CD4-positive, alpha-beta T cell treated with Interleukin-4 for 1 hour (primary cell): ENCODE measurements at regions not wholly inside any gene's neighbourhood (a gene's known extent, or its start where the extent isn't known, plus 50 kb on each side); places are given as distances from the start of the nearest gene placed in this dataset.
"Not testable (repeated sequence)": the region's sequence is repeated elsewhere in the genome, so short reads cannot be mapped to it uniquely, and the experiment has no call there.

Source experiments
- DNase-seq, 2 donors: peaks; one replicate each; pipeline ENCODE4 v3.0.0-alpha.2; 2020 to 2022

DNA sequence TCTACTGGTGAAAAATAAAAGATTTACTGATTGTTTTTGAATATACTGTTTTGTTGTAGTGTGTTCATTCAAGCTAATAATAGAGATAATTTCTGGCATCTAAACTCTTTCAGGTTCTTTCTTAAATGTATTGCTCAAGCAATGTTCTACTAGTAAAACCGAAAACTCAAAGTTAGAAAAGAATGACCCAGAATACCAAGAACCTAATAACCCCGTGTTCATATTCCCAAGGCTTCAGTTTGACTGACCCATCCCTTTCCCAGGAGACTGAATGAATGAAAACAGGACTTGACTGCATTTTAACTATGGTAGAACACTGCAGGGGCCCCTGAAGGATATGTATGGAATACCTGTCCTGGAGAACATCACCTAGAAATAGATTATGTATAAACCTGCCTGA, 375.3 kb downstream of the MAFB start:
- no peak for DNase-seq

DNA sequence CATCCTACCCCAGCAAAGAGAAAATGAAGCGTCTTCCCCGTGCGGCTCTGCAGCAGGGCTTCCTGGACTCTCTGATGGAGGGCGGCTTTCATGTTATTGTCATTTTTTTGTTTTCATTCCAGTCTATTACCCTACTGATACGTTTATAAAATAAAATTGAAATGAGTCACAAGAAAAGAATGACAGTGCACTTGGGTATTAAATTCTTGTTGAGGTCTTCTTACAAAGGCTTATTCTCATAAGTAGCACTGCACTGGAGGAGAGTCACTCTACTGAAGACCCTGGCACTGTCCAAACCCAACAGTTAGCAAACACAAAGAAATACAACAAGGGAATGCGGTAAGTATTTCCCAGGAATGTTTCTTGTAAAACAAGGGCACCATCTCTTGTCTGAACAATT, 379.3 kb downstream of the MAFB start:
- no peak for DNase-seq

DNA sequence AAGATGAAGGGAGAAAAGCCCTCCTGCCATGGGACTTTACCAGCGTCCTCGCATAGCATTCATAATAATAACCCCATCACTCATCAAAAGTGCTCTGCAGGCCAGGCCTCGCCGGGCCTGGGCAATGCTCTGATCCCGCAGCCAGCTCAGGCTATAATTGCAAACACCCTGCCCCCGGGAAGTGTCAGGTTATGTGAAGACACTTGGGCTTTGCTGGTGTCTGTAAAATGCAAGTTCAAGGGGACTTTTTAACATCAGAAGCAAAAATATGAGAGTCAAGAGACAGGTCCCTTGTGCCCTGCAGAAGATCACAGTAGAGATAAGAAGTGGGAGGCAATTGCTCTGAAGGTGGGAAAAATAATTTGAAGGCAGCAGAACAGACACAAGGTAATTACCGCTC, 381.0 kb downstream of the MAFB start:
- no peak for DNase-seq

DNA sequence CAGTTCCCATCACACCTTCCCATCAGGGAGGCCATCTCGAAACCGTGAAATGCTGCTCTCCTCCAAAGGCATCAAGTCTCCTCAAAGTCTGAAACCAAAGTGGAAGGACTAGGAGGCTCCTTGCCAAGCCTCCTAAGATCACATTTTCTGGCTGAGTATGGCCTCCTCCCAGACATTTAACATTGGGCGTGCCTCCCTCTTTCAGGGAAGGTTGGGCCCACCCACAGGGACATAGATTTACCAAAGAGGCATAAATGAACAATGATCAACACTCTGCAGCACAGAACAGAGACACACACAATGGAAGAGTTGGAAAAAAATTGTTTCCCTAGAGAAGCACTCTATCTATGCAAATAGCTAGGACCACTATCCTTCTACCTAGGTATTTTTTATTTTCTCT, 381.8 kb downstream of the MAFB start:
- DNase-seq = no peak

DNA sequence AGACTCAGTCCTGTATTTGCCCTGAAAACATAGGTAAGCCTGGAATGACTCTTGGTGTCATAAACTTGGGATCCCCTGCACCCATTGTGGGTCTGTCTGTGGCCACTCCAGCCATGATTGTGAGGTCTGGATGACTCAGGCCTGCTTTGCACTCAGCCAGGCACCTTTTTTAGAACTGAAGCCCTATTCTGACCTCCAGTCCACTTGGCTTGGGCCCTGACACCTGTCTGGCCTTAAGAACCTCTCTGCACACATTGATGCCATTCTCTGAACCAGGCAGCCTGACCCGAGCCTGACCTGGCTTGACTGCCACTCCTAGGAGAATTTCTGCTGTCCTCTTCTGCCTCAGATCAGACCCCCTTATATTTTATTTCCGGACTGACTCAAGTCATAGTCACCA, 383.7 kb downstream of the MAFB start:
- no peak for DNase-seq

DNA sequence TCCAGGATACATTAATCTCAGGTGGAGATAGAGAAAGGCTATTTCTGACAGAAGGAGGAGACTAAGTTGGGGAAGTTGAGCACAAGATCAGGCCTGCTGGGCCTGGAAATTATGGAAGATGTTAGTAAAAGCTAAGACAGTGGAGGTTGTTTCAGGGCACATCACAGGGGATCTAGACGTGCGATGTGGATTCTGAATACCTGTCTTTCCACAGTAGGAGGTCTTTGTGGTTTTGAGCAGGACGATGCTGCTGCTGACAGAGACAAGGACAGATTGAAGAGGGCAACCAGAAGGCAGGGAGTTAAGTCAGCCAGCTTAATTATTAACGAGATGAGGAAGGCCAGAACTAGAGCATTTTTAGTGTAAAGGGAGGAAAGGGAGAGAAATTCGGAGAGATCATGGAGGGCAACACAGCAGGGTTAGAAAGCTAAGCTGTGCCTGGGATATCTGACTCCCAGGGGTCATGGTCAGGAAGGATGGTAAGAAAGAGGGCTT, 384.9 kb downstream of the MAFB start:
- DNase-seq = no peak

DNA sequence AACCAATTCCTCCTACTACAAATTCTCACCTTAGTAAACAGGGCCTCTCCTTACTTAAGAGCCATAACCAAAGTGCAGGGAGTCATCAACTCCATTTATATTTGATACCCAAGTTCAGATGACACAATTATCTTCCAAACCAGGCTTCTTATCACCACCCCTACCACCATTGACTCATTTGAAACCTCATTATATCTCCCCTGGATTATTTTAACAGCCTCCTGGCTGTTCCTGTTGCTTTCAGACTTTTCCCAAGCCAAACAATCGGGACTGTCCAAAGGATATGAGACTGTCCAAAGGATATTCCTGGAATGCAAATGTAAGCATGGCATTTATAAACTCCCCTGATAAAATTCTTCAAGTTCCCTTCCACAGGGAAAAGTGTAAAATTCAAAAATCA, 394.3 kb downstream of the MAFB start:
- DNase-seq = no peak

DNA sequence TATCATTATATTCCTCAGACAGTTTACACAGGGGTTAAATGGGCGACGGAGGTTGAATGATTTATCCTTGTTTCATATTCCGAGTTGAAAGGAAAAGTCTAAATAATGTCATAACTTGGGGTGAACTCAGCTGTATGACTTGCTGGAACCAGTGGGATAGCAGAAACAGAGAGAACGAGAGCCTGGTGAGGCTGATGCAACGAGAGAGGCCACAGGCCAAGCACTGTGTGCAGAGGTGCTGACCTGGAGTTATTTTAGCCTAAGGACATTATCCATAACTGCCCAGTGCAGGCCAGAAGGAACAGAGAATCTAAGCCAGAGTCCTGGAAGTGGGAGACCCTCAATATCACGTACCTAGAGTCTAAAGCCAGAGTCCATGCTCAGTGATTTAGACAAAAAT, 394.9 kb downstream of the MAFB start:
- DNase-seq = no peak

DNA sequence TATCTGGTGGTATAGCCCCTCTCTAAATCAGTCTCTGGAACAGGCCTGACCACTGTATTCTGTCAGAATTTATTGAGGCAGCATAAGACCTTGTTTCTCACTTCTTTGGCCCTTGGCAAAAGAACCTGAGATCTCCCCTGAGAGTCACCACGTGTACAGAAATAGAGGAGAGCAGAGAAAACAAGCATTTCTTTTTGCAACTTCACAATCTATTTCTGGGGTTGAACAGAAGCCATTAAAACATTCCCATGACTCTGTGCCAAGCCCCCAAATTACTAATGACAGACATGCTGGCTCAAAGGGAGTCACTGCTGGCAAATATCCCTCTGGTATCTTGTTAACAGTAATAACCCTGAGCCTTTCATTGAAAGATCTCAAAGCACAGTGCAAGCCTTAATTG, 395.3 kb downstream of the MAFB start:
- DNase-seq = no peak

DNA sequence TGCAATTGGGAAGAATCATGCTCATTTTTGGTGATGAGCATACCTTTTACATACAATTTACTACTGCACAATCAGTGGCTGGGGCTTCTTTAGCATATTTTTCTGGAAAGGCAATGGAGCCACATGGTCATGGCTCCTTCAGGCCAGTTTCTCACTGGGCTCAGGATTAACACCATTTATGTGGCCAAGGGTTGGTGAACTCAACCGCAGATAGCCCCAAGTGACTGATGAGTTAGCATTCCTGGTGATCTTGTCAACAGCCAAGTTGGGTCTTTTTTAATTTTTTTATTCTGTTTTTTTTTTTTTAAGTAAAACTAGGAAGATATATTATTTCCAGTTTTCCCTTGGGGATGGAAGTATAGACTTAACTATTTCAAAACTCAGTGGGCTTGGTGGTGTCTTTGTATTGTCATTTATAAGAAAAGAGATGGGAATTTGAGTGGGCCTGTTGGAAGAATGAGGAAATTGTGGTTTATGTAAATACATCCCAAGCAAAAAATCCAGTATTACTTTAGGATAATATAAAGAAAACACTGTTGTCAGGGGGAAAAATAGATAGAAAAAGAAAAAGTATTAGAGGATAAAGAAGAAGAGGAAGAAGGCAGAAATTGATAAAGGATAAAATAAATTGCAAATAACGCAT, 397.4 kb downstream of the MAFB start:
- no peak for DNase-seq

DNA sequence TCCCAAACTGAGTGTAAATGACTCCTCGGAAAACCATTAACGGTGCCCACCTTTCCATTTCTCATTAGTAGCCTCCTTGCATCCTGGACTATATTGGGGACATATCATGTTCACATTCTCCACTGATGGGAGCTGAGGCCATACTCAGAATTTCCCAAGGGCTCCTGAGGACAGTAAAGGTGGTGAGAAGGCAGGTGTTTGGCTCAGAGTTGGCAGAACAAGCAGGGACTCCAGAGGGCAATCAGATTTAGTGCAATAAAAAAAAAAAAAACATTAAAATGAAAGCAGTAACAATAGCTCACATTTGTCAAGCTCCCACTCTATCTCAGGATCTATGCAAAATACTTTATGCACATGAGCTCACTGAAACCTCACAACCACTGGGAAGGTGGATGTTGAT, 401.4 kb downstream of the MAFB start:
- no peak for DNase-seq

DNA sequence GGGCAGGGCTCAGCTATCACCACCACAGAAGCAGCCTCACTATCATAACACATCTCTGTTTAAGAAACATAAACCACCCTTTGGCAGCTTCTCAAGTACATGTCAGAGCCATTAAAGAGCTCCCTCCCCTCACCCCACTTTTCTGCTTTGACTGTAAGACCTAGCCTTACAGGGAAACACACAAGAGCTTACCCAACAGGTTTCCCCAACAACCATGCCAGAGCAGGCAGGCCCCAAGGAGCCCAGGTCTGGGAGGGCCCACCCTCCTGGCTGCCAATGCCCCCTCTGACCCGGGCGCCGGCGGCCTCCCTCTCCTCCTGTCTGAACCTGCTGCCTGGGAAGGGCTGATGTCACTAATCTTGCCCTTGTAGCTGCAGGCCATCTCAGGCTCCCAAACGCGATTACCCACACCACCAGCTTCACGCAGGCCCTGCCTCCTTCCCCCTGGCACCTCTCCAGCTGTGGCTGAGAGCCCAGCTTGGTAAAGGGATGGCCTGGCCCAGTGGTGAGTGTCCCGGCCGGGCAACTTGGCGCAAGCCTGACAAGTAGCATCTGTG, 402.0 kb downstream of the MAFB start:
- DNase-seq = no peak

DNA sequence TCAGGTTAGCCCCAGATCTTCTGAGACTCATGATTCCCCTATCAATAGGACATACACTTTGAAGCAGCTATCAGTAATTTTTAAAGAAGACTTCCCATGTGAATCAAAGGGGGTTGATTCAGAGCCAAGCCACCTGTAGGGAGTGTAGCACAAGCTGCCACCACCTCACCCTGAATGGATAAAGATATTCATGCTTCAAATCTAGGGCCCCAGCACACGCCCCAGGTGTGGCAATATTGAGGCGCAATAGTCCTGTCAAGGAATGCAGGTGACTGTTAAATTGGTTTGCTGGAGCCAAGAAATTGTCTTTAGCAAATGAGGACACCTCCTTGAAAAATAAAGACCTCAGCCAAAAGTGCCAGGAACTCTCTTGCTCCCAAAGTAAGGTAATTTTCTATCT, 404.4 kb downstream of the MAFB start:
- no peak for DNase-seq

DNA sequence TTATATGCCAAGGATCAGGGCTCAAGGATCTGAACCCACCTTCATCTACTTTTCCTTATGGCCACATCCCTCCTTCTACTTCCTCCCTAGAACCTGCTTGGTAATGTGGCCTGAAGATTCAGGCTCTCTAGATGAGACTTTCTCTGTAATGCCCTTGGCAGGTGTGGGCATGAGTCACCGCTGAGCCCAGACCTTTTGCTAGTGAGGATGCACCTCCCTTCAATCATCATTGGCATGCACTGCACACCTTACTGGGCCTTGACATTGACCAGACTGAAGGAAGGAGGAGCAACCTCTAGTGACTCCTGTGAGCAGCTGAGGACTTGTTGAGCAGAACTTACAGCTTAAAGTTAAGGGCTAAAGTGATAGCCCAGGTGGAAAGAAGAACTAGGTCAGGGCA, 405.3 kb downstream of the MAFB start:
- no peak for DNase-seq

DNA sequence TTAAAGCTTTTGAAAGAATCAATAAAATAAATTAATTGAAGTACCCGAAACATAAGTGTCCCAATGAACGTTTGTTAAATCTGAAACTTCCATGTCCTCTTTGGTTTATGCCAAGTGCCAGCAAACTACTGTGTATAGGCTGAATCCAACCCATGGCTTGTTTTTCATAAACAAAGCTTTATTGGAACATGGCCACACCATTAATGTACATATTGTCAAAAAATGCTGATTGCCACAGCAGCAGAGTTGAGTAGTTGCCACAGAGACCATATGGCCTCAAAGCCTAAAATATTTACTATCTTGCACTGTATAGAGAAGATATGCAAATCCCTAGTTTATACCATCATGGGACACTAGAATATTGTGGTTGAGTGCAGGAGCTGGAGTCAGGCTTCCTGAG, 406.1 kb downstream of the MAFB start:
- DNase-seq = no peak

DNA sequence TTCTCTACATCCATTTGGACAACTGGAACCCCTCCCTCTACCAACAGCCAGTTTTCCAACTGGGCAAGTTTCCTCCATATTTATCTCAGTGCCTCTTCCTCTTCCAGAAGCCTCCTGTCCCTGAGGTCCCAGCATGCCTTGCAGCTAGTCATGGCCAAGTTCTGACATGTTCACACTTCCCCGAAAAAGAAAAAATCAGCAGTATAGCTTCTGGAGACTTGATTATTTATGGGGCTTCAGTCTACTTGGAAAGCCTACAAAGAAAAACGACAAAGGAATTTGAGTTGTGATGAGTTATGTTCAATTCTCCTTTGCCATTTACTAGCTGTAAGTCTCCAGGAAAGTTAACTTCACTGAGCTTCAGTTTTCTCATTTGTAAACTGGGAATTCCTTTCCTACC, 406.5 kb downstream of the MAFB start:
- no peak for DNase-seq

DNA sequence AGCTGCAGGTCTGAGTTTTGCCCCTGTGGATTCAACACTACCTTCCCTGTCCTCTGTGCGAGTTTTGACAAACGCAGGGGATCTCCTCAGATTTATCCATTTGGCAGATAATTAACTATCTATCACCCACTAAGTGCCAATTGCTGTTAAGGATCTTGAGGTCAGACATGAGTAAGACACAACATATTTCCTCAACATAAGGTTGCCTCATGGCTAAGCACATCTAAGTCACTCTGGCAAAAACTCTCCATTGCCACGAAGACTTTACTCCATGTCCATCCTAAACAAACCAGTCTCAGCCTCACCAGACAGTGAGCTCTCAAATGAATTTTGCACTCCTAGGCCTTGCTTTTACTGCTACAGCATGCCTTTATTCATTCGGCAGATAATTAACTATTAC, 408.4 kb downstream of the MAFB start:
- no peak for DNase-seq

DNA sequence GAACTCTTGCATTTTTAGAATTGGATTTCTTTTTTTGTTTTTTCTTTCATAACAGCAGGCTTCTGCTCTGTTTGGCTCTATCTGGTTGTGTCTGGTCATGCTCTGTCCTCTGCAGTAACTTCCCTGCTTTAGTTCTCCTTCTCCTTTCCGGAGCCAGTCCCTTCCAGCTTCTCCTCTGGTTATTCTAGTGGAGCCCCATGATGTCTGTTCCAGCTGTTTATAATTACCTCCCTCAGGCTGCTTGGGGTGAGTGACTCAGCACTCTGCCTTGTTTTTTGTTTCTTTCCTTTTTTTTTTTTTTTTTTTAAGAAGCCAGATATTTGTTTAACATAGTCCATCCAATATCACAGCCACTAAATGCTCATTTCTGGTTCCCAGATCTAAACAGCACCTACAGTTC, 409.6 kb downstream of the MAFB start:
- peak in 1 of 2 donors; percentile 19 for DNase-seq

DNA sequence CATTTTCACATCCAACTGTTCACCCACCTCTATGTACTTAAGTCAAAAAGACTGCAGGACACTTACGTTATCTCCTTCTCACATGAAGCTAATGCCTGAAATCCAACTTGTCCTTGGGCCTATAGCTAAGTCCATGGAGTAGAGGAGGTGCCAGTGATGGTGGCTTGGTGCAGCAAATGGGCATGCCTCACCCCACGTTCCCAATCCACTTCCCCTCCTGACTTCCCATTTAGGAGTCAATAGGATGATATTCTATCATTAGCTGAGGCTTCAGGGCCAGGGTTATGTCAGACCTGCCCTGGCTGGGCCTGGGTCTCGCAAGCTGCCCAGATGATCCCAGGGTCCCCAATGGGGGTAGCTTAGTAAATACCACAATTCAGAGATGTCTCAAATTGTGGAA, 410.4 kb downstream of the MAFB start:
- no peak for DNase-seq

DNA sequence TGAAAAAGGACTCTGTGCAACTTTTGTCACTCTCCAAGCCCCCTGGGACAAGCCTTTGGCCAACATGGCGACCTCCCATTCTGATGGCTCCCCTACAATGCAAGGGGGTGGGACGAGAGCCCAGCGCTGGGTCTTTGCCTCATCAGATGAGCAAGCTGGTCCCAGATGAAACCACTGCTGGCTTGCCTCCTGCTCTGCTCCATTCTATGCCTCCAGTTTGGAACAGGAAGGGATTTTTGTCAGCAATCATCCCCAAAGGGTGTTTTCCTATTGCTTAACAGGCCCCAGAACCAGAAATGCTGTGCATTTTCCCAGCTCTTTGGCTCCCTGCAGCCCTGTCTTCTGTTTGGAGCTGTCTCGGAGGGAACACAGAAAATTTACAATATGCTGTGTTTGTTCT, 412.7 kb downstream of the MAFB start:
- no peak for DNase-seq

DNA sequence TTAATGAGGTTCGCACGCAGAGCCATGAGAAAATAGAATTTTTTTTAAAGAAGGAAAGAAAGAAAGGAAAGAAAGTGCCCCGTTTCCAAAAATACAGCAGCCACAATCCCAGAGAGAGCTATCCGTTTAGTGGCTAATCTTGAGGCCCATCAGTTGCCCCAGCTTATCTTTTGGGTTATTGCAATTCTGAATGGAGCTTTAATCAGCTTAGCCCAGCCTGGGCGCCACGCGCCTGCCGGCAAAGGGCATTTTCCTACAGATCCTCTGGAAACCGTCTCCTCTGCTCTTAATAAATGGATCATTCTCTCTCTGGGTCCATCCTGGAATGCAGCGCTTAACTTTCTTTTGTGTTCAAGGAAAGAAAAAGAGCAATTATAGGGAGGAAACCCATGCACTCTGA, 413.3 kb downstream of the MAFB start:
- DNase-seq = no peak

DNA sequence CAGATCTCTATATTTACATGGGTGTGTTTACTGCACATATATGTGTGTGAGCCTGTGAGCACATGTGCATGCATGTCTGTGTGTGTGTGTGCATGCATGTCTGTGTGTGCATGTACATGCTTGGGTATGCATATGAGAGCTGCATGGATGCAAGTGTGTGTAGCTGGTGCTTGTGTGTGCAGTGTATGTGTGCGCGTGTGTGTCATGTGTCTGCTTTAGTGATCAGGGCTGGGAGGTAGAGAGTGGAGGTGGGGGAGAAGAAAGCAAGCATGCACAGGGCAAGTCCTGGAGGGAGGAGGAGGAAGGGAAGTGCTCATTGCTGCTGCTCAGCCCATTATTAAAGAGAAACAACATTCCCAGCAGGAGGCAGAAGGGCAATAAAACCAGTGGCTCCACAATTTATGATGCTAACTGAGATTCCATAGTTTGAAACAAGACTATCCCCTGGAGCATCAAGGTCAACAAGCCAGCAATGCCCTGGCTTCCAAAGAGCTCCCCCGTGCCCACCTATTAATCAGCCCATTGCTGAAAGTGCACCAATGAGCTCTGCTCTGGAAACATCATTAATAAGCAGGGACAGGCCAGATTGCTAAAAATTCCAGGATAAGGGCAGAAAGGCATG, 414.0 kb downstream of the MAFB start:
- DNase-seq = no peak

DNA sequence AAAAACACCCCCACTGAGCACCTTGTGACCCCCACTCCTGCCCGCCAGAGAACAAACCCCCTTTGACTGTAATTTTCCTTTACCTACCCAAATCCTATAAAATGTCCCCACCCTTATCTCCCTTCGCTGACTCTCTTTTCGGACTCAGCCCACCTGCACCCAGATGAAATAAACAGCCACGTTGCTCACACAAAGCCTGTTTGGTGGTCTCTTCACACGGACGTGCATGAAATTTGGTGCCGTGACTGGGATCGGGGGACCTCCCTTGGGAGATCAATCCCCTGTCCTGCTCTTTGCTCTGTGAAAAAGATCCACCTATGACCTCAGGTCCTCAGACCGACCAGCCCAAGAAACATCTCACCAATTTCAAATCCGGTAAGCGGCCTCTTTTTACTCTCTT, 419.8 kb downstream of the MAFB start:
- not testable (repeated sequence) for DNase-seq

DNA sequence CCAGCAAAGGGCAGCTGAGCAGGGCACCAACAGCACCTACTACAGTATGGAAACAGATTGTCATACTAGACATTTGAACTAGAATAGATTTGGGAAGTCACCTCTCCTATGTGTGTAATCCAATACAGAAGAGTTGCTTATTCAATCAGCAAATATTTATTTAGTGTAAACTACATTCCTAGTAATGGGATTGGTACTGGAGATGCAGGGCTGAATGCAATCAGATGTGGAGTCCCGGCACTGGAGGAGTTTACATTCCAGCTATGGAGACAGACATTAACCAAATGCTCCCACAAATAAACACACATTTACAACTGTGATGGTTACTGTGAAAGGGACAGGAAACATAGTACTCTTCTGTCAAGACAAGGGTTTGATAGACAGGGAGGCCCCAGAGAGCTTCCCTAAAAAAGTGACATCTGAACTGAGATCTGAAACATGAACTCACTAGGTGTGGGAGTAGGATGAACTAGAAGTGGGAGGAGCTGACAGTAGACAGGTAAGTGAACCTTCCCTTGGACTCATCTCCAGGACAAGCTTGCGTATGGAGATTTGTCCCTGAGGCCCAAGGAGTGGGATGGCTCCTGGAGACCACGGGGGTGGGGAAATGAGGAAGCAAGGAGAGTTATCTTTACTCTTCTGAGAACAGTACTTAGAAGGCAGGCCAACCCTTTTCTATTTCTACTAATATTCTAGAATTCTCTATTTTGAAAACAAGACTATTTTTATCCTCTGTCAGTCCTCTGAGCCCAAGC, 420.5 kb downstream of the MAFB start:
- DNase-seq = no peak
